Right lobe of liver (tissue), 4 donors: ENCODE measurements at regions not wholly inside any gene's neighbourhood (a gene's known extent, or its start where the extent isn't known, plus 50 kb on each side); places are given as distances from the start of the nearest gene placed in this dataset.

ENCODE experiments used
- POLR2A ChIP-seq: fragments of 450-650 bp; IDR thresholded peaks from one replicate; pipeline ENCODE4 v1.6.1; 2017; ENCODE audit warnings: antibody characterized with exemption, mild to moderate bottlenecking
- TF ChIP-seq, protein P1 (sequence below), 4 donors: fragments of 200-600 bp in 3 of 4; fragments of 450-650 bp in 1 of 4; IDR thresholded peaks; one replicate each; pipeline versions ENCODE4 v1.5.1 to v1.8.0; 2016 to 2022; ENCODE audit warnings: antibody characterized with exemption in 4 of 4, mild to moderate bottlenecking in 2 of 4
- donor health status: DM: no; HTN: no; CAD: no.
- donor health status: DM: no; HTN: no; CAD: no.
- donor health status: DM: no; HTN: yes; CAD: no.

DNA sequence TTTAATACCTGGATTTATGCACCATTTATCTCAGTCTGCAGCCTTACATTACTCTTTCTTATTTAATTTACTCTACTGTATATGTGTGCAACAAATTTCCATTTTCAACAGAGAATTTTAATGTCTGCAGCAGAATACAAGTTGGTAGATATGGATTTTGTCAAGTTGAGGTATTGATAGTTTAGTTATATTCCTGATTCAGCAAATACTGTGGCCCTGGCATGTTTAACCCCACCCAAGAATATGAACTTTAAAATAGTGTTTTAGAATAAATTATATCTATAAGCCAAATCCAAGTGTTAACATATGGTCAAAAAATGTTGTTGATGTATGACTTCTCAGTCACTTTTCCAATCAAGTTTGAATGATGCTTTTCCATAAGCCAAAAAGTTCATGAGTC lies 378.4 kb upstream of the NRG3 start:
- TF ChIP-seq, protein P1, sequence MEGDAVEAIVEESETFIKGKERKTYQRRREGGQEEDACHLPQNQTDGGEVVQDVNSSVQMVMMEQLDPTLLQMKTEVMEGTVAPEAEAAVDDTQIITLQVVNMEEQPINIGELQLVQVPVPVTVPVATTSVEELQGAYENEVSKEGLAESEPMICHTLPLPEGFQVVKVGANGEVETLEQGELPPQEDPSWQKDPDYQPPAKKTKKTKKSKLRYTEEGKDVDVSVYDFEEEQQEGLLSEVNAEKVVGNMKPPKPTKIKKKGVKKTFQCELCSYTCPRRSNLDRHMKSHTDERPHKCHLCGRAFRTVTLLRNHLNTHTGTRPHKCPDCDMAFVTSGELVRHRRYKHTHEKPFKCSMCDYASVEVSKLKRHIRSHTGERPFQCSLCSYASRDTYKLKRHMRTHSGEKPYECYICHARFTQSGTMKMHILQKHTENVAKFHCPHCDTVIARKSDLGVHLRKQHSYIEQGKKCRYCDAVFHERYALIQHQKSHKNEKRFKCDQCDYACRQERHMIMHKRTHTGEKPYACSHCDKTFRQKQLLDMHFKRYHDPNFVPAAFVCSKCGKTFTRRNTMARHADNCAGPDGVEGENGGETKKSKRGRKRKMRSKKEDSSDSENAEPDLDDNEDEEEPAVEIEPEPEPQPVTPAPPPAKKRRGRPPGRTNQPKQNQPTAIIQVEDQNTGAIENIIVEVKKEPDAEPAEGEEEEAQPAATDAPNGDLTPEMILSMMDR (IDR thresholded peaks at IDR 0.05), result no peak
- TF ChIP-seq POLR2A, result no peak
